WI38 (cell line): ENCODE measurements at regions not wholly inside any gene's neighbourhood (a gene's known extent, or its start where the extent isn't known, plus 50 kb on each side); places are given as distances from the start of the nearest gene placed in this dataset.

ENCODE experiments used
- H3K4me3 ChIP-seq: 2 replicates; pipeline ENCODE4 v1.5.1; 2011; ENCODE audit warnings: low read depth, mild to moderate bottlenecking, control low read depth, low read length
- CTCF ChIP-seq: IDR thresholded peaks from 2 replicates; pipeline ENCODE4 v1.5.1; 2012; ENCODE audit warnings: low read depth, mild to moderate bottlenecking, control low read depth, low read length

- peak overlapping the region; percentile 24 for H3K4me3 ChIP-seq
- TF ChIP-seq CTCF = no peak
These were observed 216.9 kb upstream of the GSE1 start for GRCh38 chr16:85395913-85396878.

- H3K4me3 ChIP-seq = no peak overlapping the region
- no peak for TF ChIP-seq CTCF
These were observed 215.9 kb upstream of the GSE1 start for GRCh38 chr16:85396879-85397871.

GRCh38 chr16:85398050-85398451, 215.1 kb upstream of the GSE1 start:
- H3K4me3 ChIP-seq = no peak overlapping the region
- no peak for TF ChIP-seq CTCF

- H3K4me3 ChIP-seq = no peak overlapping the region
- TF ChIP-seq CTCF = no peak
These were observed 214.2 kb upstream of the GSE1 start for GRCh38 chr16:85398688-85399582.

GRCh38 chr16:85399583-85400284, 213.4 kb upstream of the GSE1 start:
- no peak overlapping the region for H3K4me3 ChIP-seq
- TF ChIP-seq CTCF = no peak

GRCh38 chr16:85400305-85401205, 212.6 kb upstream of the GSE1 start:
- no peak for TF ChIP-seq CTCF
- H3K4me3 ChIP-seq = no peak overlapping the region
